HG03045 (cell line): ENCODE measurements at regions not wholly inside any gene's neighbourhood (a gene's known extent, or its start where the extent isn't known, plus 50 kb on each side); places are given as distances from the start of the nearest gene placed in this dataset.

Experiments used
- ATAC-seq: cut with Tn5 transposase; IDR thresholded peaks from one replicate; pipeline ENCODE4 v1.9.1; 2021; ENCODE audit warnings: mild to moderate bottlenecking, moderate library complexity; ENCODE audit not compliant: unreplicated experiment

GRCh38 chr17:72297326-72298115 is 176.7 kb downstream of the SOX9 start:
- no peak for ATAC-seq

GRCh38 chr17:72299100-72299499 is 178.3 kb downstream of the SOX9 start:
- no peak for ATAC-seq

GRCh38 chr17:72299592-72299991 is 178.8 kb downstream of the SOX9 start:
- ATAC-seq: no peak

GRCh38 chr17:72301887-72302286 is 181.1 kb downstream of the SOX9 start:
- no peak for ATAC-seq

GRCh38 chr17:72302735-72303134 is 181.9 kb downstream of the SOX9 start:
- ATAC-seq: no peak

- no peak for ATAC-seq
These were observed 183.2 kb downstream of the SOX9 start for GRCh38 chr17:72303787-72304733.

- ATAC-seq: no peak
These were observed 184.0 kb downstream of the SOX9 start for GRCh38 chr17:72304859-72305258.

GRCh38 chr17:72305472-72305871 is 184.7 kb downstream of the SOX9 start:
- ATAC-seq: no peak

- ATAC-seq: no peak
These were observed 185.2 kb downstream of the SOX9 start for GRCh38 chr17:72306037-72306436.

GRCh38 chr17:72307836-72308235 is 187.0 kb downstream of the SOX9 start:
- ATAC-seq: no peak

GRCh38 chr17:72308744-72309385 is 188.0 kb downstream of the SOX9 start:
- ATAC-seq: no peak

- no peak for ATAC-seq
These were observed 190.2 kb downstream of the SOX9 start for GRCh38 chr17:72311004-72311403.

GRCh38 chr17:72315122-72315913 is 194.5 kb downstream of the SOX9 start:
- no peak for ATAC-seq

GRCh38 chr17:72318131-72318530 is 197.3 kb downstream of the SOX9 start:
- no peak for ATAC-seq

- ATAC-seq: no peak
These were observed 201.1 kb downstream of the SOX9 start for GRCh38 chr17:72321896-72322295.

- no peak for ATAC-seq
These were observed 211.5 kb downstream of the SOX9 start for GRCh38 chr17:72332367-72332766.

GRCh38 chr17:72333570-72333969 is 212.8 kb downstream of the SOX9 start:
- no peak for ATAC-seq

- ATAC-seq: no peak
These were observed 213.4 kb downstream of the SOX9 start for GRCh38 chr17:72334205-72334604.

GRCh38 chr17:72336026-72336803 is 215.4 kb downstream of the SOX9 start:
- no peak for ATAC-seq

- ATAC-seq: no peak
These were observed 215.9 kb downstream of the SOX9 start for GRCh38 chr17:72336804-72337070.
